A172 (cell line): ENCODE measurements at regions not wholly inside any gene's neighbourhood (a gene's known extent, or its start where the extent isn't known, plus 50 kb on each side); places are given as distances from the start of the nearest gene placed in this dataset.

Experiments
- DNase-seq: peaks from one replicate; pipeline ENCODE4 v3.0.0-alpha.2; 2015; ENCODE audit warnings: low spot score

DNA sequence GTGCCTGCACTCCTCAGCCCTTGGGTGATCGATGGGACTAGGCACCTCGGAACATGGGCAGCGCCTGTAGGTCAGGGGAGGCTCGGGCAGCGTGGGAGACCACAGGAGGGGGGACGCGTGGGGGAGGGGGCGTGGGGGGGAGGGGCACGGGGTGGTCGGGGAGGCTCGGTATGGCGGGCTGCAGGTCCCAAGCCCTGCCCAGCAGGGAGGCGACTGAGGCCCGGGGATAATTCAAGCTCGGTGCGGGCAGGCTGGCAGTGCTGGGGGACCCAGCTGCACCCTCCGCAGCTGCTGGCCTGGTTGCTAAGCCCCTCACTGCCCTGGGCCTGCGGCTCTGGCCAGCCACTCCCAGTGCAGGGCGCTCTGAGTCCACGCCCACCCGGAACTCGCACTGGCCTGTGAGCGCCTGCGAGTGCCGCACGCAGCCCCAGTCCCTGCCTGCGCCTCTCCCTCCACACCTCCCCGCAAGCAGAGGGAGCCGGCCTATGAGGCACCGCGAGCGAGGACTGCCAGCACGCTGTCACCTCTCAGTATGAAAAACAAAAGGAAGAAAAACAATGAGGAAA is 1698.3 kb upstream of the RAG2 start:
- DNase-seq, result no peak

DNA sequence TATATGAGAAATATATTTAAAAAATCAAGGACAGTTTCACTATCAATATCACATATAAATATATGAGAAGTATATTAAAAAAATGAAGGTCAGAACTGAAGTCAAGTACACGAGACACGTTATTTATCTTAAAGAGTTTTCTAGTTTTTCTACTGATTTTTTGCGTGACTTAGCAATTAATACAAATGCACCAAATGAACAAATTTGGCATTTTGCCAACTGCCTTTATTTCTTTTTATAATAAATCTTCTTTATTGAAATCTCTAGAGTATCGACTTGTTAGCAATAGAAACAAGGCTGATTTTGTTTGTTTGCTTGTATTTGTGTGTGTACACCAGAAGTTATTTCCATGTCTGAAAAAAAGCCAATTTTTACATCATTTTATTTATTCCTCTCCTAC is 1684.7 kb upstream of the RAG2 start:
- no peak for DNase-seq

DNA sequence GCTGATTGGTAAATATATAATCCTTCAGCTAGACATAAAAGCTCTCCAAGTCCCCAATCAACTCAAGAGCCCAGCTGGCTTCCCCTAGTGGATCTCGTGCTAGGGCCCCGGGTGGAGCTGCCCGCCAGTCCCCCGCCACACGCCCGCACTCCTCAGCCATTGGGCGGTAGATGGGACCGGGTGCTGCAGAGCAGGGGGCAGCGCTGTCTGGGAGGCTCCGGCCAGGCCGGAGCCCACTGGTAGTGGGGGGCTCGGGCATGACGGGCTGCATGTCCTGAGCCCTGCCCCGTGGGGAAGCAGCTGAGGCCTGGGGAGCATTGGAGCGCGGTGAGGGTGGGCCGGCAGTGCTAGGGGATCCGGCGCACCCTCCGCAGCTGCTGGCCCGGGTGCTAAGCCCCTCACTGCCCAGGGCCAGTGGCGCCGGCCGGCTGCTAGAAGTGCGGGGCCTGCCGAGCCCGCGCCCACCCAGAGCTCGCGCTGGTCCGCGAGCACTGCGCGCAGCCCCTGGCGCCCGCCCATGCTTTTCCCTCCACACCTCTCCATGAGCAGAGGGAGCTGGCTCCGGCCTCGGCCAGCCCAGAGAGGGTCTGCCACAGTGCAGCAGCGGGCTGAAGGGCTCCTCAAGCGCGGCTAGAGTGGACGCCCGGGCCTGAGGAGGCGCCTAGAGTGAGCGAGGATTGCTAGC is 1680.6 kb upstream of the RAG2 start:
- DNase-seq, result no peak

GRCh38 chr11:38274031-38274430 is 1676.0 kb upstream of the RAG2 start:
- DNase-seq, result no peak

GRCh38 chr11:38272376-38272775 is 1674.3 kb upstream of the RAG2 start:
- DNase-seq, result no peak

- no peak for DNase-seq
Observed at GRCh38 chr11:38266691-38267090, 1668.7 kb upstream of the RAG2 start.

GRCh38 chr11:38256436-38256835 is 1658.4 kb upstream of the RAG2 start:
- no peak for DNase-seq

GRCh38 chr11:38254913-38255312 is 1656.9 kb upstream of the RAG2 start:
- DNase-seq, result no peak

GRCh38 chr11:38252620-38253019 is 1654.6 kb upstream of the RAG2 start:
- no peak for DNase-seq

DNA sequence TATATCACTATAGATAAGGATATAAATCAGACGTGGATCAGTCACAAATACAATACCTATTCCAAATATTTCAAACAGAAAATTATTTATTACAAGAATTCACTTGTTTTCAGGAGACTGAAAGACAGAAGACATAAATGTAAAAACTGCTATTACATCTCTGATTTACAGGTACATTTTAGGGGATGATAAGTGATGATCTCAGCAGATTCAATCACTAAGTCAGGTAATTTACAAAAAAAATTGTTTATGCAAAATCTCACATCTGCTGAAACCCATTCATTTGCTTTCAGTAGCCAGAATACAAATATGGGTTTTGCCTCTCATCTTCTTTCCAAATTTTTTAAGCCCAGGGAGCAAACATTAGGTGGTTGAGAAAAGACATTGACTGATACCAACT is 1648.4 kb upstream of the RAG2 start:
- DNase-seq, result no peak

DNA sequence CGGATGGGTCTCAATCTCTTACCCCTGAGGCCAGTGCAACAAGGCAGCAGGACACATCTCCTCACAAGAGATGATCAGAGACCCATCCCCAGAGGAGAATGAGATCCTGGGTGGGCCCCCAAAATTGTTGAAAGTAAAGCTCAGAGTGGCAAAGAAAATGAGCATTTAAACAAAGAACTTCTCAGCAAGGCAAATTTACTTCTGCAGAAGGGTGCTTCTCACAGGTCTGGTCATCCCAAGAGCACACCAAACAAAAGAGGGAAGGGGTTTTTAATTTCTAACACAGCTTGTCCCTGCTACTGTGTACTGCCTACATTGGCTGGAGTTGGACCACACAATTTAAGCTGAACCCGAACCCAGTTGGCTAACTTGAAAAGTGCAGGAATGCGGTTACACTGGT is 1628.6 kb upstream of the RAG2 start:
- DNase-seq, result no peak

DNA sequence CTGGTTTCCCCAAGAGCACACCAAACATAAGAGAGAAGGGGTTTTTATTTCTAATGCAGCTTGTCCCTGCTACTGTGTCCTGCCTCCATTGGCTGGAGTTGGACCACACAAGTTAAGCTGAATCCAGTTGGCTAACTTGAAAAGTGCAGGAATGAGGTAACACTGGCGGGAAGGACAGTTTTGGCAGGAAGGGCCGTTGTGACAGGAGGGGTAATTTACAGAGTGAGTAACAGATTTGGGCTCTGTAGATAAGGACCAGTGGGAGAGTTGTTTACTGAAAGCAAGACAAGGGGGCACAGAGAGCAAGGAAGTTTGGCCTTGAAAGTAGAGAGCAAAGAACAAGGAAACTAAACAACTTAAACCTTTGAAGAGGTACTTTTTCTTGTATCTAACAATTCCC is 1623.3 kb upstream of the RAG2 start:
- DNase-seq, result no peak

GRCh38 chr11:38219636-38220035 is 1621.6 kb upstream of the RAG2 start:
- DNase-seq, result no peak

DNA sequence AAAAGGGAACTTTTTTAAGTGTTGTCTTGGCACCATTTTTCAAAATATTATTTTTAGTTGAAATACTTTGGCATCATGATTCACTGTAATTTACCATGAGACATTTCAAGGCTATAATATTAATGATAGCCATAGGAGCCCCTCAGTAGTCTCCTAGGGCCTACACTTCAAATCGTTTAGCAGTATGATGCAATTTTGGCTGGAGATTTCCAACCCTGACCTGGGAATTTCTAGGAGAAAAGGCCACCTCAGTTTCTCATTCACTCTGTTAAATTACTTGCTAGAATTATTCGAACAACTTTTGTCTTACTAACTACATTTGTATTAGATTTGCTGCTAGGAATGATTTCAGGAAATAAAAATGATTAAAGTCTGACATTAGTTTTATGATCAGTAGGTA is 1610.9 kb upstream of the RAG2 start:
- DNase-seq, result no peak

- DNase-seq, result no peak
Observed at GRCh38 chr11:38206663-38207062, 1608.6 kb upstream of the RAG2 start.

DNA sequence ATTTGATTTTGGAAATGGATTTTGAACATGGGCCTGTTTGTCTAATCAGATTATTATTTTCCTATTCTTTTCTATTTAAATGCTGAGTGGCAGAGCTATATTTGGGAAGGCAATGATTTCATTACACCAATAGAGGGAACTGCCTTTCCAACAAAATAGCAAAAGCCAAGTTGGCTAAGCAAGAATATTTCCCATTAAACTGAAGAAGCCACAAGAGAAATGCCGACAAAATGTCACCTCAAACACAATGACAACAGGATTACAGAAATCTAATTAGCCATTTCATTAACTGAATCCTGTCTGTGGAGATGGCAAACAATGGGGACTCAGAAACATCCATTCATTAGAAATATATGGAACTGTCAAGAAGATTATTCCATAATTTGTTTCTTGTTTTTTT is 1593.1 kb upstream of the RAG2 start:
- no peak for DNase-seq

- no peak for DNase-seq
Observed at GRCh38 chr11:38182126-38182866, 1584.3 kb upstream of the RAG2 start.

- DNase-seq, result no peak
Observed at GRCh38 chr11:38176686-38177322, 1578.8 kb upstream of the RAG2 start.

- no peak for DNase-seq
Observed at GRCh38 chr11:38173676-38174075, 1575.6 kb upstream of the RAG2 start.

DNA sequence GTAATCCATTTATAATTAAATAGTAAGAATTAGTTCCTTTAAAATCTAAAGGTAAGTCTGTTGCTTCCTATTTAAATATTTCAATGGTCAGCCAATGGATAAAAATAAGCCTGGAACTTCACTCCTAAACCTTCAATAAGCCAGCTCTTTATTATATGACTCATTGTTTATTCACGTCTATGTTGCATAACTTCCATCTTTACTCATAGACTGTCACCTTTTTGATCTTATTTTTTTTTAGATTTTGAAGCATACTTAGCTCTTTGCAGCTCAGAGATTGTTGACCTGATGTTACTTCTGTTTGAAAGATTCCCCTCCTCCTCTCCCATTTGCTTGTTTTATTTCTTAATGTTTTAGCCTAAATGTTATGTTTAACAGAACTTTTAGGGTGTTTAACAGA is 1571.2 kb upstream of the RAG2 start:
- peak; percentile 35 for DNase-seq

- DNase-seq, result no peak
Observed at GRCh38 chr11:38163526-38163925, 1565.5 kb upstream of the RAG2 start.

- no peak for DNase-seq
Observed at GRCh38 chr11:38160433-38160832, 1562.4 kb upstream of the RAG2 start.

DNA sequence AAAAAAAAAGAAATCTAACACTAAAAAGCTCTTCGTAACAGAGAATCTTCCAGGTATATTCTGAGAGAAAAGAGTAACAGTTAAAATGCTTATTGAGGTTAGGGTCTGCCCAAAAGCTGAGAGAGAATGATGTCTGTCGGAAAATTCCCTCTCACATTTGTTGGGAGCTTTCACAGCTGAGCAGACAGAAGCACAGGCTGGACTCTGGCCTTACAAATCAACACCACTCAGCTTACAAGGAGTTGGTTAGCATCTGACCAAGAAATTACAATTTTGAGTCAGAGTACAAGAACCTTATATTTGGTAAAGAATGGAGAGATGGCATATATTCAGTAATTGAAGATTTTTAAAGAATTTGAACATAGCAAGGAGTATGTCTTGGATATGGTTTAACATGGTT is 1561.0 kb upstream of the RAG2 start:
- no peak for DNase-seq
